ENCODE measurements at regions not wholly inside any gene's neighbourhood (a gene's known extent, or its start where the extent isn't known, plus 50 kb on each side); places are given as distances from the start of the nearest gene placed in this dataset.

GRCh38 chr3:35944926-35945710 is 305.8 kb downstream of the ARPP21 start:
- no peak for DNase-seq (ENCODE audit: low read depth)
- in situ Hi-C loops (cut with HindIII; ENCODE audit: low sequenced_read_pairs): no loop called here
- no peak overlapping the region for H3K4me3 ChIP-seq (ENCODE audit: low read depth, low read length)
- TF ChIP-seq CTCF (IDR thresholded peaks at IDR 0.05; ENCODE audit: low read depth, low read length, missing control alignments): no peak

GRCh38 chr3:35946121-35946853 is 307.0 kb downstream of the ARPP21 start:
- TF ChIP-seq CTCF (IDR thresholded peaks at IDR 0.05; ENCODE audit: low read depth, low read length, missing control alignments): no peak
- in situ Hi-C loops (cut with HindIII; ENCODE audit: low sequenced_read_pairs): no loop called here
- peak; percentile 8 for DNase-seq (ENCODE audit: low read depth)
- no peak overlapping the region for H3K4me3 ChIP-seq (ENCODE audit: low read depth, low read length)

- in situ Hi-C loops (cut with HindIII; ENCODE audit: low sequenced_read_pairs): no loop called here
- TF ChIP-seq CTCF (IDR thresholded peaks at IDR 0.05; ENCODE audit: low read depth, low read length, missing control alignments): no peak
- H3K4me3 ChIP-seq (ENCODE audit: low read depth, low read length): no peak overlapping the region
- DNase-seq (ENCODE audit: low read depth): no peak
Measured at GRCh38 chr3:35946854-35947515, 307.7 kb downstream of the ARPP21 start.

GRCh38 chr3:35950021-35950420 is 310.7 kb downstream of the ARPP21 start:
- no peak for DNase-seq (ENCODE audit: low read depth)
- in situ Hi-C loops (cut with HindIII; ENCODE audit: low sequenced_read_pairs): no loop called here

GRCh38 chr3:35954413-35954812 is 315.1 kb downstream of the ARPP21 start:
- no peak for TF ChIP-seq CTCF (IDR thresholded peaks at IDR 0.05; ENCODE audit: low read depth, low read length, missing control alignments)
- DNase-seq (ENCODE audit: low read depth): no peak
- H3K4me3 ChIP-seq (ENCODE audit: low read depth, low read length): no peak overlapping the region
- in situ Hi-C loops (cut with HindIII; ENCODE audit: low sequenced_read_pairs): no loop called here

More at GRCh38 chr3:35950021-35950420, 310.7 kb downstream of the ARPP21 start:
- TF ChIP-seq CTCF (IDR thresholded peaks at IDR 0.05; ENCODE audit: low read depth, low read length, missing control alignments): no peak
- H3K4me3 ChIP-seq (ENCODE audit: low read depth, low read length): no peak overlapping the region

GRCh38 chr3:35965908-35966307 is 326.6 kb downstream of the ARPP21 start:
- DNase-seq (ENCODE audit: low read depth): peak; percentile 40
- TF ChIP-seq CTCF (IDR thresholded peaks at IDR 0.05; ENCODE audit: low read depth, low read length, missing control alignments): peak; percentile 65
- in situ Hi-C loops (cut with HindIII; ENCODE audit: low sequenced_read_pairs): loop anchor here (5.0 kb wide), 1 partner anchor 746 kb away; no protein-coding TSS in a partner anchor
- H3K4me3 ChIP-seq (ENCODE audit: low read depth, low read length): no peak overlapping the region
